ENCODE measurements at regions not wholly inside any gene's neighbourhood (a gene's known extent, or its start where the extent isn't known, plus 50 kb on each side); places are given as distances from the start of the nearest gene placed in this dataset.

DNA sequence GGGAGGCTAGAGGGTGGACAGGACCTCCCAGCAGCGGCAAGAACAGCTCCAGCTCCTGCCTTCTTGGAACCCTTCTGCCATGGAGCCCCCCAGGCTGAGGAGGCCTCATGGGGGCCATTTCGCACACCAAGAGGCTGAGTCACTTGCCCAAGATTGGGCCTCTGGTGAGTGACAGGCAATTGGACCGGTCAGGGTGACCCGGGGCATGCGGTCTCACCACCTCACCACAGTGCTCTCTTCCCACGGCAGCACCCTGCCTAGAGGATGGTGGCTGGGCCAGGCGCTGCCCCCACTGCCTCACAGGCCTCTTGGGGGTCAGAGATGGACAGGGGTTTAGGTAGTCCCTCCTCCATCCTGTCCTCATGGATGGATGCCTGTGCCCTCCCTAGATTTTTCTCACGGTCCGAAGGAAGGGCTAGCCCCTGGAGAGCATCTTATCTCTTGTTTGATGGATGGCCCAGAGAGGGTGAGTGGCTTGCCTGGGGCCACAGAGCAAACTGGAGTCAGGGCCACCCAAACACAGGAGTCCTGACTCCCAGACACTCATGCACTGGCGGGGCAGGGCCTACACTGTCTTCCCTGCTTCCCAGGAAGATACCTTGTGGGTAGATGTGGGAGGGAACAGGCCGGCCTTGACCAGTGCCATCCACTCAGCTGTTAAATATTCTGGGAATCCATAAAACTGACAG, 119.2 kb downstream of the INHBB start (continued):
- TF ChIP-seq, protein P1, sequence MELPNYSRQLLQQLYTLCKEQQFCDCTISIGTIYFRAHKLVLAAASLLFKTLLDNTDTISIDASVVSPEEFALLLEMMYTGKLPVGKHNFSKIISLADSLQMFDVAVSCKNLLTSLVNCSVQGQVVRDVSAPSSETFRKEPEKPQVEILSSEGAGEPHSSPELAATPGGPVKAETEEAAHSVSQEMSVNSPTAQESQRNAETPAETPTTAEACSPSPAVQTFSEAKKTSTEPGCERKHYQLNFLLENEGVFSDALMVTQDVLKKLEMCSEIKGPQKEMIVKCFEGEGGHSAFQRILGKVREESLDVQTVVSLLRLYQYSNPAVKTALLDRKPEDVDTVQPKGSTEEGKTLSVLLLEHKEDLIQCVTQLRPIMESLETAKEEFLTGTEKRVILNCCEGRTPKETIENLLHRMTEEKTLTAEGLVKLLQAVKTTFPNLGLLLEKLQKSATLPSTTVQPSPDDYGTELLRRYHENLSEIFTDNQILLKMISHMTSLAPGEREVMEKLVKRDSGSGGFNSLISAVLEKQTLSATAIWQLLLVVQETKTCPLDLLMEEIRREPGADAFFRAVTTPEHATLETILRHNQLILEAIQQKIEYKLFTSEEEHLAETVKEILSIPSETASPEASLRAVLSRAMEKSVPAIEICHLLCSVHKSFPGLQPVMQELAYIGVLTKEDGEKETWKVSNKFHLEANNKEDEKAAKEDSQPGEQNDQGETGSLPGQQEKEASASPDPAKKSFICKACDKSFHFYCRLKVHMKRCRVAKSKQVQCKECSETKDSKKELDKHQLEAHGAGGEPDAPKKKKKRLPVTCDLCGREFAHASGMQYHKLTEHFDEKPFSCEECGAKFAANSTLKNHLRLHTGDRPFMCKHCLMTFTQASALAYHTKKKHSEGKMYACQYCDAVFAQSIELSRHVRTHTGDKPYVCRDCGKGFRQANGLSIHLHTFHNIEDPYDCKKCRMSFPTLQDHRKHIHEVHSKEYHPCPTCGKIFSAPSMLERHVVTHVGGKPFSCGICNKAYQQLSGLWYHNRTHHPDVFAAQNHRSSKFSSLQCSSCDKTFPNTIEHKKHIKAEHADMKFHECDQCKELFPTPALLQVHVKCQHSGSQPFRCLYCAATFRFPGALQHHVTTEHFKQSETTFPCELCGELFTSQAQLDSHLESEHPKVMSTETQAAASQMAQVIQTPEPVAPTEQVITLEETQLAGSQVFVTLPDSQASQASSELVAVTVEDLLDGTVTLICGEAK (IDR thresholded peaks at IDR 0.05), result no peak
- TF ChIP-seq, protein P1 (CRISPR knock-in tag; IDR thresholded peaks at IDR 0.05), result no peak
